ENCODE measurements at regions not wholly inside any gene's neighbourhood (a gene's known extent, or its start where the extent isn't known, plus 50 kb on each side); places are given as distances from the start of the nearest gene placed in this dataset.

- no peaks in the 10 kb centered on the region for H3K9me3 Mint-ChIP-seq (ENCODE audit: unreplicated experiment)
- intact Hi-C loops (cut with micrococcal nuclease), result no loop called here
- BruUV-seq (replicated peaks), result TSS peak; percentile 68
- POLR2A ChIA-PET, result no interaction called here
- no peaks in the 10 kb centered on the region for H3K36me3 Mint-ChIP-seq (ENCODE audit: insufficient read depth, unreplicated experiment)
- H3K27me3 Mint-ChIP-seq (ENCODE audit: insufficient read depth, unreplicated experiment), result no peaks in the 10 kb centered on the region
- peak overlapping the region; percentile 21 for H3K27ac Mint-ChIP-seq (ENCODE audit: low read depth, unreplicated experiment)
- no peak for TF ChIP-seq CTCF (IDR thresholded peaks at IDR 0.05; ENCODE audit: unreplicated experiment)
- no peaks in the 10 kb centered on the region for H3K4me1 Mint-ChIP-seq (ENCODE audit: insufficient read depth, unreplicated experiment)
- CTCF ChIA-PET, result interaction anchor here (0.6 to 1.2 kb wide), 3 partner anchors 10 to 165 kb away, joined by 3 to 4 read pairs (median 3); no protein-coding TSS in a partner anchor
- DNase-seq (ENCODE audit: unreplicated experiment), result no peak
- H3K4me3 Mint-ChIP-seq (ENCODE audit: unreplicated experiment), result no peak overlapping the region
These were observed 368.8 kb downstream of the GASK1B start for GRCh38 chr4:157803845-157804521.

- no peak for DNase-seq (ENCODE audit: unreplicated experiment)
- Mint-ChIP-seq H3K36me3 (ENCODE audit: insufficient read depth, unreplicated experiment) (no peaks in the 10 kb centered on the region), H3K9me3 (ENCODE audit: unreplicated experiment) (no peaks in the 10 kb centered on the region), H3K4me3 (ENCODE audit: unreplicated experiment) (no peak overlapping the region), H3K27ac (ENCODE audit: low read depth, unreplicated experiment) (no peak overlapping the region), H3K27me3 (ENCODE audit: insufficient read depth, unreplicated experiment) (no peaks in the 10 kb centered on the region), H3K4me1 (ENCODE audit: insufficient read depth, unreplicated experiment) (no peaks in the 10 kb centered on the region)
- ChIA-PET POLR2A (no interaction called here), CTCF (interaction anchor here (0.8 kb wide), 1 partner anchor 10 kb away, joined by 5 read pairs; no protein-coding TSS in a partner anchor)
- BruUV-seq (replicated peaks), result no TSS peak
- no peak for TF ChIP-seq CTCF (IDR thresholded peaks at IDR 0.05; ENCODE audit: unreplicated experiment)
- intact Hi-C loops (cut with micrococcal nuclease), result no loop called here
These were observed 369.4 kb downstream of the GASK1B start for GRCh38 chr4:157803421-157803820.

- Mint-ChIP-seq H3K4me3 (ENCODE audit: unreplicated experiment) (no peak overlapping the region), H3K36me3 (ENCODE audit: insufficient read depth, unreplicated experiment) (no peaks in the 10 kb centered on the region), H3K27ac (ENCODE audit: low read depth, unreplicated experiment) (no peak overlapping the region), H3K4me1 (ENCODE audit: insufficient read depth, unreplicated experiment) (no peaks in the 10 kb centered on the region), H3K27me3 (ENCODE audit: insufficient read depth, unreplicated experiment) (no peaks in the 10 kb centered on the region), H3K9me3 (ENCODE audit: unreplicated experiment) (no peaks in the 10 kb centered on the region)
- no peak for DNase-seq (ENCODE audit: unreplicated experiment)
- CTCF ChIA-PET, result interaction anchor here (1.0 kb wide), 1 partner anchor 10 kb away, joined by 3 read pairs; no protein-coding TSS in a partner anchor
- intact Hi-C loops (cut with micrococcal nuclease), result no loop called here
- BruUV-seq (replicated peaks), result no TSS peak
- POLR2A ChIA-PET, result no interaction called here
- TF ChIP-seq CTCF (IDR thresholded peaks at IDR 0.05; ENCODE audit: unreplicated experiment), result no peak
These were observed 377.3 kb downstream of the GASK1B start for GRCh38 chr4:157795495-157795894.

- H3K27me3 Mint-ChIP-seq (ENCODE audit: insufficient read depth, unreplicated experiment), result no peaks in the 10 kb centered on the region
- intact Hi-C loops (cut with micrococcal nuclease), result no loop called here
- no peak overlapping the region for H3K4me3 Mint-ChIP-seq (ENCODE audit: unreplicated experiment)
- no peaks in the 10 kb centered on the region for H3K9me3 Mint-ChIP-seq (ENCODE audit: unreplicated experiment)
- no TSS peak for BruUV-seq (replicated peaks)
- H3K4me1 Mint-ChIP-seq (ENCODE audit: insufficient read depth, unreplicated experiment), result no peaks in the 10 kb centered on the region
- DNase-seq (ENCODE audit: unreplicated experiment), result no peak
- TF ChIP-seq CTCF (IDR thresholded peaks at IDR 0.05; ENCODE audit: unreplicated experiment), result no peak
- POLR2A ChIA-PET, result no interaction called here
- CTCF ChIA-PET, result interaction anchor here (1.4 kb wide), 1 partner anchor 13 kb away, joined by 3 read pairs; no protein-coding TSS in a partner anchor
- no peaks in the 10 kb centered on the region for H3K36me3 Mint-ChIP-seq (ENCODE audit: insufficient read depth, unreplicated experiment)
- H3K27ac Mint-ChIP-seq (ENCODE audit: low read depth, unreplicated experiment), result no peak overlapping the region
These were observed 380.1 kb downstream of the GASK1B start for GRCh38 chr4:157792716-157793115.

Data from MCF 10A (cell line).